ENCODE measurements at regions not wholly inside any gene's neighbourhood (a gene's known extent, or its start where the extent isn't known, plus 50 kb on each side); places are given as distances from the start of the nearest gene placed in this dataset.

GRCh38 chr10:64038107-64038506, 516.9 kb downstream of the REEP3 start:
- peaks cover 0 to 12% (median 0%) of the 10 kb centered on the region in 4 donors for H3K4me1 ChIP-seq
- H3K36me3 ChIP-seq, result no peaks in the 10 kb centered on the region
- H3K9me3 ChIP-seq, result no peaks in the 10 kb centered on the region
- H3K27me3 ChIP-seq, result no peaks in the 10 kb centered on the region
- no peak for DNase-seq
- no peak overlapping the region for H3K27ac ChIP-seq
- no peak overlapping the region for H3K4me3 ChIP-seq
- TF ChIP-seq CTCF (IDR thresholded peaks at IDR 0.05) (no peak), POLR2A (IDR thresholded peaks at IDR 0.05) (no peak)

- TF ChIP-seq POLR2A (IDR thresholded peaks at IDR 0.05), result no peak
- TF ChIP-seq CTCF (IDR thresholded peaks at IDR 0.05), result no peak
- peaks cover 0 to 12% (median 0%) of the 10 kb centered on the region in 4 donors for H3K4me1 ChIP-seq
Measured at GRCh38 chr10:64039198-64039597, 518.0 kb downstream of the REEP3 start.

GRCh38 chr10:64040781-64041180, 519.6 kb downstream of the REEP3 start:
- Histone ChIP-seq H3K9me3 (no peaks in the 10 kb centered on the region), H3K4me3 (no peak overlapping the region), H3K4me1 (peaks cover 0 to 12% (median 0%) of the 10 kb centered on the region in 4 donors), H3K36me3 (no peaks in the 10 kb centered on the region), H3K27ac (no peak overlapping the region), H3K27me3 (no peaks in the 10 kb centered on the region)
- TF ChIP-seq CTCF (IDR thresholded peaks at IDR 0.05), result no peak
- no peak for DNase-seq

More at GRCh38 chr10:64039198-64039597, 518.0 kb downstream of the REEP3 start:
- Histone ChIP-seq H3K27ac (no peak overlapping the region), H3K4me3 (no peak overlapping the region), H3K36me3 (no peaks in the 10 kb centered on the region), H3K27me3 (no peaks in the 10 kb centered on the region), H3K9me3 (no peaks in the 10 kb centered on the region)
- no peak for DNase-seq

- Histone ChIP-seq H3K36me3 (no peaks in the 10 kb centered on the region), H3K9me3 (no peaks in the 10 kb centered on the region), H3K27me3 (no peaks in the 10 kb centered on the region), H3K27ac (no peak overlapping the region), H3K4me3 (peak overlapping the region; percentile 15 to 31 (median 26)), H3K4me1 (peaks cover 0 to 10% (median 0%) of the 10 kb centered on the region in 4 donors)
- TF ChIP-seq CTCF (IDR thresholded peaks at IDR 0.05), result peak; percentile 57 to 100 (median 99)
- no peak for TF ChIP-seq POLR2A (IDR thresholded peaks at IDR 0.05)
- peak; percentile 62 to 82 (median 76) for DNase-seq
Measured at GRCh38 chr10:64041185-64041988, 520.2 kb downstream of the REEP3 start.

GRCh38 chr10:64041989-64042490, 520.8 kb downstream of the REEP3 start:
- Histone ChIP-seq H3K9me3 (no peaks in the 10 kb centered on the region), H3K27me3 (no peaks in the 10 kb centered on the region), H3K4me1 (peaks cover 0 to 3% (median 0%) of the 10 kb centered on the region in 4 donors), H3K36me3 (no peaks in the 10 kb centered on the region), H3K27ac (no peak overlapping the region), H3K4me3 (no peak overlapping the region)
- no peak for DNase-seq
- TF ChIP-seq CTCF (IDR thresholded peaks at IDR 0.05) (no peak), POLR2A (IDR thresholded peaks at IDR 0.05) (no peak)

All from Peyer's patch (tissue), 4 donors.